ENCODE measurements at regions not wholly inside any gene's neighbourhood (a gene's known extent, or its start where the extent isn't known, plus 50 kb on each side); places are given as distances from the start of the nearest gene placed in this dataset.

GRCh38 chr2:16584824-16585540 lies 80.7 kb downstream of the CYRIA start:
- no peak for TF ChIP-seq IRF3 (IDR thresholded peaks at IDR 0.05; ENCODE audit: low read depth, low read length)
- no peak for TF ChIP-seq CTCF (IDR thresholded peaks at IDR 0.05)
- no peak for TF ChIP-seq FOXM1 (IDR thresholded peaks at IDR 0.05; ENCODE audit: low read depth)
- TF ChIP-seq TCF12 (IDR thresholded peaks at IDR 0.05): no peak
- no peak for TF ChIP-seq FOSL2 (IDR thresholded peaks at IDR 0.05; ENCODE audit: borderline replicate concordance, low read depth)
- TF ChIP-seq EP300 (IDR thresholded peaks at IDR 0.05; ENCODE audit: borderline replicate concordance in 1 of 2, low read depth in 1 of 2, low read length in 1 of 2): no peak
- TF ChIP-seq SIN3A (IDR thresholded peaks at IDR 0.05; ENCODE audit: borderline replicate concordance, low read depth, low read length): no peak
- no peak for TF ChIP-seq FOXJ3 (CRISPR knock-in tag; IDR thresholded peaks at IDR 0.05)
- TF ChIP-seq USF1 (IDR thresholded peaks at IDR 0.05; ENCODE audit: borderline replicate concordance, low read depth): no peak
